OCI-LY7 (cell line): ENCODE measurements at regions not wholly inside any gene's neighbourhood (a gene's known extent, or its start where the extent isn't known, plus 50 kb on each side); places are given as distances from the start of the nearest gene placed in this dataset.

Source experiments
- BruUV-seq: library from RNA; stranded (reverse); fragments of 400-500 nt; replicated peaks from 2 replicates; lab custom pipeline; 2021; lab: Mats Ljungman, UMichigan
- CTCF ChIA-PET: fragments of 300-600 bp; sonication (Branson Sonifier 250); formaldehyde crosslinking; loops from one replicate; lab custom pipeline; 2022; ENCODE audit warnings: antibody characterized with exemption; ENCODE audit not compliant: unreplicated experiment; lab: Charles Lee
- POLR2A ChIA-PET: fragments of 300-600 bp; sonication (Branson Sonifier 250); formaldehyde crosslinking; loops from one replicate; lab custom pipeline; 2022; ENCODE audit warnings: antibody characterized with exemption; lab: Charles Lee
- DNase-seq: peaks from one replicate; pipeline ENCODE4 v3.0.0-alpha.2; 2015; ENCODE audit warnings: low spot score
- H2AFZ ChIP-seq: fragments of 200-600 bp; sonication (generic), shearing (Covaris generic); 2 replicates; pipeline ENCODE4 v1.6.1; 2014; ENCODE audit warnings: mild to moderate bottlenecking, antibody characterized with exemption, low read length, moderate library complexity
- H3K27ac ChIP-seq: fragments of 200-600 bp; sonication (generic); 2 replicates; pipeline ENCODE4 v1.5.1; 2014; ENCODE audit warnings: mixed run types, low read depth, mild to moderate bottlenecking, moderate library complexity, low read length, inconsistent platforms; ENCODE audit not compliant: poor library complexity, severe bottlenecking
- H3K36me3 ChIP-seq: fragments of 200-600 bp; sonication (generic); 2 replicates; pipeline ENCODE4 v1.6.1; 2014; ENCODE audit warnings: mild to moderate bottlenecking, antibody characterized with exemption, low read length, moderate library complexity, mixed read lengths; ENCODE audit not compliant: insufficient read depth
- H3K4me1 ChIP-seq: fragments of 200-600 bp; sonication (generic); 2 replicates; pipeline ENCODE4 v1.5.1; 2014; ENCODE audit warnings: mild to moderate bottlenecking, low read length; ENCODE audit not compliant: insufficient read depth, poor library complexity, severe bottlenecking
- H3K4me2 ChIP-seq: fragments of 200-600 bp; sonication (generic); 2 replicates; pipeline ENCODE4 v1.6.1; 2014; ENCODE audit warnings: mild to moderate bottlenecking, low read length
- H3K4me3 ChIP-seq: fragments of 200-600 bp; sonication (generic); 2 replicates; pipeline ENCODE4 v1.5.1; 2014; ENCODE audit warnings: mild to moderate bottlenecking, low read depth, low read length; ENCODE audit not compliant: poor library complexity, severe bottlenecking
- H3K79me2 ChIP-seq: fragments of 200-600 bp; sonication (generic); 2 replicates; pipeline ENCODE4 v1.6.1; 2016; ENCODE audit warnings: low read depth, mild to moderate bottlenecking, low read length, moderate library complexity, mixed read lengths; ENCODE audit not compliant: insufficient read depth
- H3K9me2 ChIP-seq: fragments of 200-600 bp; sonication (generic); 2 replicates; pipeline ENCODE4 v1.6.1; 2016; ENCODE audit warnings: mild to moderate bottlenecking, low read length, mixed read lengths; ENCODE audit not compliant: insufficient read depth
- H3K9me3 ChIP-seq: fragments of 200-600 bp; sonication (generic); 2 replicates; pipeline ENCODE4 v1.6.1; 2014; ENCODE audit warnings: mild to moderate bottlenecking, mixed run types, low read length, mixed read lengths
- H4K20me1 ChIP-seq: fragments of 200-600 bp; sonication (generic); 2 replicates; pipeline ENCODE4 v1.6.1; 2014; ENCODE audit warnings: mild to moderate bottlenecking, antibody characterized with exemption, low read length, moderate library complexity, mixed read lengths; ENCODE audit not compliant: insufficient read depth
- EZH2phosphoT487 ChIP-seq: fragments of 200-600 bp; sonication (generic); IDR thresholded peaks from 2 replicates; pipeline ENCODE4 v1.6.1; 2018; ENCODE audit warnings: low read depth, borderline replicate concordance, mild to moderate bottlenecking, mixed run types, antibody characterized with exemption, low read length, moderate library complexity, mixed read lengths
- intact Hi-C: fragments of 100-400 bp; cut with micrococcal nuclease; formaldehyde crosslinking; loops from one replicate; pipeline ENCODE4 v1.10.0; 2022; ENCODE audit not compliant: unreplicated experiment
- TF ChIP-seq, protein P1 (sequence below): fragments of 200-600 bp; sonication (generic); conservative IDR thresholded peaks from 2 replicates; pipeline ENCODE4 v1.5.1; 2014; ENCODE audit warnings: mild to moderate bottlenecking, antibody characterized with exemption, low read length, moderate library complexity, mixed read lengths

DNA sequence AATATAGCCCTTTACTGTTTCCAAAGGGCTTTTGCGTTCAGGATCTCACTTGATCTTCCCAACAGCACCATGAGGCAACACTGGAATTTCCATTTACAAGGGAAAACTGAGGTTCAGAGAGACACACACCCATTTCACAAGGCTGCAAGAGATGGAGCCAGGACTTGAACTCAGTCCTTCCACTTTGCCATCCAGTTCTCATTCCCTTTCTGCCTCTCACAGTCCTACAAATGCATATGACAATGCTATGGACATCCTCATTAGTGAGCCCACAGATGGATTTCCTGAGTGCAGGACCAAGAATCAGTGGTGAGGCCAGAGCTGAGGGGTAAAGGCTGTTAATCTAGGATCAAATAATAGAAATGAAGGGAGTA, 136.1 kb upstream of the MYCN start:
- intact Hi-C loops = no loop called here
- TF ChIP-seq EZH2phosphoT487 = no peak
- TF ChIP-seq, protein P1, sequence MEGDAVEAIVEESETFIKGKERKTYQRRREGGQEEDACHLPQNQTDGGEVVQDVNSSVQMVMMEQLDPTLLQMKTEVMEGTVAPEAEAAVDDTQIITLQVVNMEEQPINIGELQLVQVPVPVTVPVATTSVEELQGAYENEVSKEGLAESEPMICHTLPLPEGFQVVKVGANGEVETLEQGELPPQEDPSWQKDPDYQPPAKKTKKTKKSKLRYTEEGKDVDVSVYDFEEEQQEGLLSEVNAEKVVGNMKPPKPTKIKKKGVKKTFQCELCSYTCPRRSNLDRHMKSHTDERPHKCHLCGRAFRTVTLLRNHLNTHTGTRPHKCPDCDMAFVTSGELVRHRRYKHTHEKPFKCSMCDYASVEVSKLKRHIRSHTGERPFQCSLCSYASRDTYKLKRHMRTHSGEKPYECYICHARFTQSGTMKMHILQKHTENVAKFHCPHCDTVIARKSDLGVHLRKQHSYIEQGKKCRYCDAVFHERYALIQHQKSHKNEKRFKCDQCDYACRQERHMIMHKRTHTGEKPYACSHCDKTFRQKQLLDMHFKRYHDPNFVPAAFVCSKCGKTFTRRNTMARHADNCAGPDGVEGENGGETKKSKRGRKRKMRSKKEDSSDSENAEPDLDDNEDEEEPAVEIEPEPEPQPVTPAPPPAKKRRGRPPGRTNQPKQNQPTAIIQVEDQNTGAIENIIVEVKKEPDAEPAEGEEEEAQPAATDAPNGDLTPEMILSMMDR = no peak
- H3K9me3 ChIP-seq = no peaks in the 10 kb centered on the region
- no peak overlapping the region for H3K4me2 ChIP-seq
- no peak for DNase-seq
- no peaks in the 10 kb centered on the region for H3K79me2 ChIP-seq
- H3K4me3 ChIP-seq = no peak overlapping the region
- POLR2A ChIA-PET = no interaction called here
- H4K20me1 ChIP-seq = no peaks in the 10 kb centered on the region
- no peaks in the 10 kb centered on the region for H3K36me3 ChIP-seq
- H3K4me1 ChIP-seq = no peaks in the 10 kb centered on the region
- H3K27ac ChIP-seq = no peak overlapping the region
- BruUV-seq = no TSS peak
- no peaks in the 10 kb centered on the region for H3K9me2 ChIP-seq
- CTCF ChIA-PET = no interaction called here
- no peak overlapping the region for H2AFZ ChIP-seq

DNA sequence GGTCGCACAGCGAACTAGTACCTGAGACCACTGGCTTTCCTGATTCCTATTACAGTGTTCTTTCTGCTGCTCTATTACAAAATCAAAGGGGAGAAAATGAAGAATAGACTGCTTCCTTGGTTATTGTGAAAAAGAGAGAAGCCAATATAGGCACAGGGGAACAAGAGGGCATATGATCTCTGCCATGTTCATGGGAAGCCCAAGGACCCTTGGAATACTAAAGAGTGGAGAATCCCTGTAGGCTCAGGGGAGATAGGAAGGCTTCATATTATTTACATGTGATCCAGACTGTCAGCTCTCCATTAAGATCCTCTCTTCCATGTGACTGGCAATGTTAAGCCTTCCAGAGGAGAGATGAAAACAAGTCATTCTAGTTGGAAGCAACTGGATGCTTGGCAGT, 135.7 kb upstream of the MYCN start:
- CTCF ChIA-PET = no interaction called here
- no peak for DNase-seq
- Histone ChIP-seq H3K9me2 (no peaks in the 10 kb centered on the region), H4K20me1 (no peaks in the 10 kb centered on the region), H3K4me2 (no peak overlapping the region), H3K9me3 (no peaks in the 10 kb centered on the region), H3K79me2 (no peaks in the 10 kb centered on the region), H3K27ac (no peak overlapping the region), H3K36me3 (no peaks in the 10 kb centered on the region), H3K4me3 (no peak overlapping the region), H3K4me1 (no peaks in the 10 kb centered on the region), H2AFZ (no peak overlapping the region)
- no TSS peak for BruUV-seq
- TF ChIP-seq, protein P1 = no peak
- no peak for TF ChIP-seq EZH2phosphoT487
- POLR2A ChIA-PET = no interaction called here
- intact Hi-C loops = no loop called here

DNA sequence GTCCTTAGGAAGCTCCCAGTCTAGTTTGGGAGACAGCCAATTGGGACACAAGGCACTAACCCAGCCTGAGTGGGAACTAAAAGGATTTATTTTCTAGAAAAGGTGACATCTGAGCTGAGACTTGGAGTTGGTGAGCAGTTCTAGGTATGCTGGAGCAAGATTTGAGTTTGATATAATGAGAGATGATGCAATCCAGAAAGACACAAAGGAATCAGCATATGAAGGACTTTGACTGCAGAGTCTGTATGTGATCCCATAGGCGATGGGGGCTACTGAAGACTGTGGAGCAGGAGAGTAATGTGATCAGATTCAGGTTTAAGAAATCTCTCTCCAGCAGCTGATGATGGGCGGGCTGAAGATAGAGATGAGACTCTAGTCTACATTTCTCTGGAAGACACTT, 135.1 kb upstream of the MYCN start:
- BruUV-seq = no TSS peak
- intact Hi-C loops = no loop called here
- H3K9me2 ChIP-seq = no peaks in the 10 kb centered on the region
- ChIA-PET POLR2A (no interaction called here), CTCF (no interaction called here)
- H3K79me2 ChIP-seq = no peaks in the 10 kb centered on the region
- H3K36me3 ChIP-seq = no peaks in the 10 kb centered on the region
- no peak overlapping the region for H2AFZ ChIP-seq
- no peak overlapping the region for H3K27ac ChIP-seq
- no peaks in the 10 kb centered on the region for H4K20me1 ChIP-seq
- no peaks in the 10 kb centered on the region for H3K4me1 ChIP-seq
- H3K4me3 ChIP-seq = no peak overlapping the region
- DNase-seq = no peak
- no peaks in the 10 kb centered on the region for H3K9me3 ChIP-seq
- no peak for TF ChIP-seq EZH2phosphoT487
- TF ChIP-seq, protein P1 = no peak
- no peak overlapping the region for H3K4me2 ChIP-seq
